Mucosa of stomach (tissue), 1 donor: ENCODE measurements at regions not wholly inside any gene's neighbourhood (a gene's known extent, or its start where the extent isn't known, plus 50 kb on each side); places are given as distances from the start of the nearest gene placed in this dataset.

ENCODE experiments used
- H3K27me3 ChIP-seq: one replicate; pipeline ENCODE4 v1.7.0; 2013; ENCODE audit warnings: mild to moderate bottlenecking, low read length; ENCODE audit not compliant: control insufficient read depth, insufficient read depth
- H3K36me3 ChIP-seq: one replicate; pipeline ENCODE4 v1.7.0; 2013; ENCODE audit warnings: low read length; ENCODE audit not compliant: control insufficient read depth, insufficient read depth
- H3K4me1 ChIP-seq: one replicate; pipeline ENCODE4 v1.7.0; 2013; ENCODE audit warnings: mild to moderate bottlenecking, low read length; ENCODE audit not compliant: control insufficient read depth, insufficient read depth
- H3K4me3 ChIP-seq: one replicate; pipeline ENCODE4 v1.7.0; 2013; ENCODE audit warnings: low read length
- H3K9ac ChIP-seq: one replicate; pipeline ENCODE4 v1.7.0; 2013; ENCODE audit warnings: mild to moderate bottlenecking, low read length, moderate library complexity
- H3K9me3 ChIP-seq: one replicate; pipeline ENCODE4 v1.7.0; 2013; ENCODE audit warnings: mild to moderate bottlenecking, low read length, moderate library complexity; ENCODE audit not compliant: control insufficient read depth
- donor health status: Pancreatic carcinoma.

DNA sequence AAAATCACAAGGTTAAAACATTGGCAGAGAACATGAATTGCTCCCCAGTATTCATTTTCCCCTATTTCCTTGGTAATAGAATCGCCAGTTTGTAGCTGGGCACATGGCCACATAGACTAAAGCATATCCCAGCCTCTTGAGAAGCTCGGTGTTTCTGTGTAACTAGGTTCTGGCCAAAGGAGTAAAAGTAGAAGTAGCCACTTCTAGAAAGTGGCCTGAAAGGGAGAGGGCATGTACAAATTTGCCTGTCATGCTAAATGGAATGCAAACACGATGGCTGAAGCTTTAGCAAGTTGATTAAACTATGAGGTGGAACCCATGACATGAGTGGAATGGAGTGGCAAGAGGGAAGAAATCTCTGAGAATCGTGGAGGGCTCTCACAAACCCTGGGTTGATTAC is 173.7 kb upstream of the EGLN3 start:
- no peaks in the 10 kb centered on the region for H3K36me3 ChIP-seq
- no peak overlapping the region for H3K4me3 ChIP-seq
- H3K27me3 ChIP-seq: no peaks in the 10 kb centered on the region
- H3K4me1 ChIP-seq: no peaks in the 10 kb centered on the region
- no peak overlapping the region for H3K9ac ChIP-seq
- no peaks in the 10 kb centered on the region for H3K9me3 ChIP-seq

DNA sequence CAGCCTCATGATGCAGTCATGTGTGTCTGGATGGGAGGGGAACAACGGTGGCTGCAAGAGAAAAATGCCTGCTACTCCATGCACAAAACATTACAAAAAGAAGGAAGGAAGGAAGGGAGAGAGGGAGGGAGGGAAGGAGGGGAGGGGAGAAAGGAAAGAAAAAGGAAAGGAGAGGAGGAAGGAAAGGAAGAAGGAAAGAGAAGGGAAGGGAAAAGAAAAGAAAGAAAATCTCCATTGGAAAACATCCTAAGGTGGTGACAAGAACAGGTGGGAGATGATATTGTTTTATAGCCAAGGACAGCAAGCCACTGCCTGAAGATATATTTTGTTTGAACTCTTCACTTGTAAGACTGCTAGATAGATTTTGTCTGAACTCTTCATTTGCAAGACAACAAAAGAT is 171.8 kb upstream of the EGLN3 start:
- Histone ChIP-seq H3K4me3 (no peak overlapping the region), H3K9ac (no peak overlapping the region), H3K27me3 (no peaks in the 10 kb centered on the region), H3K36me3 (no peaks in the 10 kb centered on the region), H3K9me3 (no peaks in the 10 kb centered on the region), H3K4me1 (no peaks in the 10 kb centered on the region)

DNA sequence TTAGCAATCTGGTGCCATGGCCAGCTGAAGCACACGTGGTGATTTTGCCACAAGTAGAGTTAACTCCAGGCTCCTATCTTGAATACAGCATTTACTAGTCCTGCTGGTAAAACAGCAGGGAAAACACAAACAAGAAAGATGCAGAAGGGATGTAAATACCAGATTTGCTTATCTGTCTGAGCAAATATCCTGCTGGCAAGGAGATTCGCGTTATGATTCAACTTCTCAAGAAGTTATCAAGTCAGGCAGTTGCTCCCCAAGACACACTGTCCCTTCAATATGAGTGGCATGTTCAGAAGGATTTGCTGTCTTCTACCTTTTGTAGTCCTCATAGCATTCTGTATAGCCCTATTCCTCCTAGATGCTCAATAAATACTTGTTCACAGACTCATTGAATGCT is 171.2 kb upstream of the EGLN3 start:
- Histone ChIP-seq H3K27me3 (no peaks in the 10 kb centered on the region), H3K9me3 (no peaks in the 10 kb centered on the region), H3K36me3 (no peaks in the 10 kb centered on the region), H3K4me1 (no peaks in the 10 kb centered on the region), H3K9ac (no peak overlapping the region), H3K4me3 (no peak overlapping the region)

DNA sequence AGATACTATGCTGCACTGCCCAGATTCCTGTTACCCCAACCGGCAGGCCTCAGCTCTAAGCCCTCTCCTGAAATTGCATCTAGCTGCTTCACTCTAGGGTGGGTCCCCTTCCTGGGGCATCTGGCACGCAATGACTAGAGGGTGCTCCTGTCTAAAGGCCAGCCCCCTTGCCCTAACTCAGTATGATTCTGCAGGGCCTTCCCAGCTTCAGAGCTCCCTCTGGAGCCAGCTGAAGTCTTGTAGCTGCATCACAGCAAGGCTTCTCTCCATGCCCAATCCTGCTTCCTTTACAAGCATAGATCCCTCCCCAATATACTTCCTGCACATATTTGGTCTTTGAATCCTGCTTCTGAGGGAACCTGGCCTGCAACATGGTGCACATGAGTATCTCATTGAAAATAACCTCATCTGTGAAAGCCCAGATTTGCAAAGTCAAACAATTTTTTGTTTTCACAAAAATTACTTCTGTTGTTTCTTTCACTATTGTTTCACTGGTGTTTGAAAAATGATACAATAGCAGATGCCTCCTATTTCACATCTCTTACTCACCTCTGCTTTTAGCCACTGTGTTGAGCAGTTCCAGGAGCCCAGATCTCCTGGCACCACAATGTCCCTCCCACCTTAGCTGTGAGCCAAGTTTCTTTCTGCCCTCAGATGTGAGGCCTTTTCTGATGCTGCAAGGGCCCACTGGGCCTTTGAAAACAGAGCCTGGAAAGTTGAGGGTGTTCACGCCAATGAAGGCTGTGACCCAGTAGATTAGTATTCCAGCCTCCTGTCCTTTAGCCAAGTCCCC is 169.5 kb upstream of the EGLN3 start:
- H3K36me3 ChIP-seq: no peaks in the 10 kb centered on the region
- no peaks in the 10 kb centered on the region for H3K9me3 ChIP-seq
- no peaks in the 10 kb centered on the region for H3K4me1 ChIP-seq
- no peak overlapping the region for H3K9ac ChIP-seq
- H3K27me3 ChIP-seq: no peaks in the 10 kb centered on the region
- H3K4me3 ChIP-seq: no peak overlapping the region

DNA sequence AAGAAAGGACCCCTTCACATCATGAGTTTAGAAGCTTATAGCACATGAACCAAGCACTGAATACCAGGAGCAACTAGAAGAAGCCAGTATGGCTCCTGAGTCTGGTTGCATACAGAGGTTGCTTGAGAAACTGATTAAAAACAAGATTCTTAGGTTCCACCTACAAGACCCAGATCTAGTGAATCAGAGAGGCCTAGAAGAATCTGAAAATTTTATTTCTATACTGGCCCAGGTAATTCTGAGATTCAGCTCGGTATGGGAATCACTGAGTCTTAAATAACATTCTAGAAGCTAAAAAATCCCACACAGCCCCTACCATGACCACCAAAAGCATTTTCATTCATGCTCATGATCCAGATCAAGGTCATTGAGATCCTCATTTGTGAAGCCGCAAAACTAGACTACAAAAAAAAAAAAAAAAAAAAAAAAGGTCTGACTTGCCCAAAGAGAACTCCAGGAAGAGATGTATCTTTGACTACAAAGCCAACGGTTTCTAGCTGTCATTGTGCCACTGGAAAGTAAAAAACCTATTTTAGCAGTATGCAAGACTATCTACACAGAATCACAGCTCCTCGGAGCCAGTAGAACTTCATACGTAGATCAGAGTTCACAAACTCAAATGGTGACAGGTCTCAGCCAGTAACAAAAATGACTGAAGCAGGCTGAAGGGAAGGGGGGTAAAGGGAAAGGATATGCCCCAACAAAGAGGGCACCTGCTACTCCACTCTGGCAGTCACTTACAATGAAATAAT is 168.4 kb upstream of the EGLN3 start:
- H3K27me3 ChIP-seq: no peaks in the 10 kb centered on the region
- no peaks in the 10 kb centered on the region for H3K4me1 ChIP-seq
- H3K9ac ChIP-seq: no peak overlapping the region
- no peaks in the 10 kb centered on the region for H3K36me3 ChIP-seq
- H3K9me3 ChIP-seq: no peaks in the 10 kb centered on the region
- no peak overlapping the region for H3K4me3 ChIP-seq

DNA sequence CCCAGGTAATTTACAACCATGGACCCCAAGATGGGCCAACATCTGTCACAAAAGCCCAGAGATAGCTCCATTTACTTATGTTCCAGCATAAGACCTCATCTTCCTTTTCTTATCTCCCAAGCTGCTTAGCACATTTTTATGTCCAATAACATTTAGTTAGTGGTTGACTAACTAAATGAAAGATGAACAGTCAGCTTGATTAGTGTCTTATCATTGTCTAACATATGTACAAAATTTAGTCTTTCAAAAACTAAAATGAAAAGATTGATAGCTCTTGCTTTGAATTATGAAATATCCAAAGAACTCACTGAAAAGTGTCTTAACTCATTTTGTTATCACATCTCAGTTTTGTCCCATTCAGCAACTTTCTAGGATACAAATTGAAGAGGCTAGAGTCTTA is 163.1 kb upstream of the EGLN3 start:
- H3K4me1 ChIP-seq: peaks cover 19% of the 10 kb centered on the region
- no peaks in the 10 kb centered on the region for H3K36me3 ChIP-seq
- no peaks in the 10 kb centered on the region for H3K9me3 ChIP-seq
- no peak overlapping the region for H3K9ac ChIP-seq
- H3K27me3 ChIP-seq: no peaks in the 10 kb centered on the region
- no peak overlapping the region for H3K4me3 ChIP-seq

DNA sequence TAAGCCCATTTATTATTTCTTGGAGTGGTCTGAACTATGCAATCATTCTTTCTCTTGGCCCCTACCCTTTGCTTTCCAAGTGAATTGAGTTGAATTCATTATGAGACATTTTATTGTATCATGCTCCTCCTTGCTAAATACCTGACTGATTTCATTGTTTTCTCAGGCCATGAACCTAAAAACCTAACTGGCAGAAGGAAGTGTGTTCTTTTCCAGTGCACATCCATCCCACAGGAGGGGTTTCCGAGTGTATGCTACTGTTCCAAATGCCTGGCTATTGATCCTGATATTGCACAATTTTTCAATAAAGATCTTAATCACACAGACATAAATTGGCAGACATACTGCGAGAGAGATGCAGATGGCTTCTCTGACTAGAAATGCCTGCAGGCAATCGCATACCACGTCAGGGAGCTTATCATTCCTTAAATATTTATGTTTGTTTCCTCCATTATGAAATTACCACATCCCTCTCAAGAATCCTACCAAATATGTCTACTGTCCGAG is 162.2 kb upstream of the EGLN3 start:
- Histone ChIP-seq H3K4me1 (peaks cover 19% of the 10 kb centered on the region), H3K27me3 (no peaks in the 10 kb centered on the region), H3K4me3 (no peak overlapping the region), H3K9ac (no peak overlapping the region), H3K9me3 (no peaks in the 10 kb centered on the region), H3K36me3 (no peaks in the 10 kb centered on the region)

DNA sequence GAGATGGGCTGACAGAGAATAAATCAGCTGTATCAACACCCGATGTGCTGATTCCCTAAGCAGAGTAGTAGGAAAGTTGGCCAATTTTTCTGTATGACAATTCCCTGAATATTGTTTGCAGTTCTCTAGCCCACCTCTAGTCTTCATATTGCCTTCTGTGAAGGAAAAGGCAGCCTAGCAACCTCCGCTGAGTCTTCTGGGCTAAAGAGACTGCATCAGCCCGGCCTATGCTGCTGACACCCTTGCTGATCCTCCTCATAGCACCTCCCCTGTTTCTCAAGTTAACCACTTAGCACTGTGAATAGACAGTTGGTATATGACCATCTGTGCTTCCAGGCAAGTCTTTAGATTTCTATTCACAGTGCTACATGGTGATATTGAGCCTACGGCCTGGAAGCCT is 161.1 kb upstream of the EGLN3 start:
- Histone ChIP-seq H3K4me1 (peaks cover 19% of the 10 kb centered on the region), H3K9me3 (no peaks in the 10 kb centered on the region), H3K36me3 (no peaks in the 10 kb centered on the region), H3K27me3 (no peaks in the 10 kb centered on the region), H3K9ac (no peak overlapping the region), H3K4me3 (no peak overlapping the region)

DNA sequence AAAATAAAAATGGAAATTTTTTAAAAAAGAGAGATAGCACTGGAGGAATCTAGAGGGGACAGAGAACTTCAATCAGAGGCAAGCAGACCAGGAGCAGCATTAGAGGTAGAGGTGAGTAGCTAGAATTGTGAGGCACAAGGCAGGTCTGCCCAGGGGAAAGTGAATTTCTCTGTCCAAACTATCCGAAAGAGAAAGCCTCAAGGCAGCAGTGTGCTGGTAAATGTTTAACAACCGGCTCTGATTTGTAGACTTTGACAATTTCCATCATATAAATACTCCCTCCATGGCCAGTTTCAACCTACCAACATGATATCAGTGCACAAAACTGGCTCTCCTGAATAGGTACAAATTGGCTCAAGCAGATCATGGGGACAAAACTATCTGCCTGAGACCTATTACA is 160.6 kb upstream of the EGLN3 start:
- H3K27me3 ChIP-seq: no peaks in the 10 kb centered on the region
- H3K4me1 ChIP-seq: peaks cover 19% of the 10 kb centered on the region
- H3K4me3 ChIP-seq: no peak overlapping the region
- no peaks in the 10 kb centered on the region for H3K36me3 ChIP-seq
- H3K9ac ChIP-seq: no peak overlapping the region
- H3K9me3 ChIP-seq: no peaks in the 10 kb centered on the region

DNA sequence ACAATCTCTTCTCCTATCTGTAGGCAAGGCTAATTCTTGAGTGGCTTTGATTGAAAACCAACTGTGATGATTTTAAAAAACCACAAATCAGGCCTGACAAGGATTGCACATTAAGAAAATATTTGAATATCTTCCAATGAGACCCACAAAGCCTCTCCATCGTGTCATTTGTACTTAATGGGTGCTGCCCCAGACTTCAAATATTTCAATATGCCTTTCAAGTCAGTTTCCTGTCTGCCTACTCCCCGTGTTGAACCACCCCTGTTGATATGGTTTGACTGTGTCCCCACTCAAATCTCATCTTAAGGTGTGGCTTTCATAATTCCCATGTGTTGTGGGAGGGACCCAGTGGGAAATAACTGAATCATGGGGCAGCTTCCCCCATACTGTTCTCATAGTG is 159.7 kb upstream of the EGLN3 start:
- Histone ChIP-seq H3K4me3 (no peak overlapping the region), H3K27me3 (no peaks in the 10 kb centered on the region), H3K9ac (no peak overlapping the region), H3K9me3 (no peaks in the 10 kb centered on the region), H3K4me1 (peaks cover 19% of the 10 kb centered on the region), H3K36me3 (no peaks in the 10 kb centered on the region)

DNA sequence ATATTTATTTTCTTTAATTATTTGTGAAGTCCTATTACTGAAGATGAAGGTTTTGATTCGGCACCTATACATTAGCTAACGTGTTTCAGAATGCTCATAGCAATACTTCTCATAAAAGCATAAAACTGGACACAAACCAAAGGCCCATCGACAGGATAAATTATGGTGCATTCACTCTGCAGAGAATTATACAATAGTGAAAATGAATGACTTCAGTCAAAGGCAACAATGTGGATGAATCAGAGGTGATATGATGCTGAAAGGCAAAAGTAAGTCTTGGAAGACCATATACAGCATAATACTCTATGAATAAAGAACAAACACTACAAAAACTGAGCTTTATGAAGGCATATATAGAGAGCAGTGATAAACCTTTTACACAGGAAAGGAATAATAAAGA is 156.6 kb upstream of the EGLN3 start:
- peaks cover 15% of the 10 kb centered on the region for H3K4me1 ChIP-seq
- no peaks in the 10 kb centered on the region for H3K27me3 ChIP-seq
- H3K9ac ChIP-seq: no peak overlapping the region
- no peaks in the 10 kb centered on the region for H3K9me3 ChIP-seq
- no peak overlapping the region for H3K4me3 ChIP-seq
- no peaks in the 10 kb centered on the region for H3K36me3 ChIP-seq

DNA sequence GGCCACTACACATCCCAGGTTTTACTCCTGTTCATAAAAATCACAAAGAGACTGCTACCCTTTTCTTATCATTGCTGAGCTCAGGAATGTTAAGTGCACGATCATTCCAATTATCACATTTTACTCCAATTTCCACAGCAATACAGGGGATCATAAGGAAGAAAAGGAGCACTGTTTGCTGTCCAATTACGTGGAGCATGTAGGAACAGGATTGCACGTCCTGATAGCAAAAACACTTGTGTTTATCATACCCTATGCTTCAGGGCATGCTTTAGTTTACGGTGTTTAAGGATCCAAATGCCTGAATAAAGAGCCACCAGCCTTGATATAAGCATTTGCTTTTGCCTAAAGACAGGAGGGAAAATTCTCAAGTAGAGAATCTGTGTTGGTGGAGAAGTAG is 155.4 kb upstream of the EGLN3 start:
- H3K36me3 ChIP-seq: no peaks in the 10 kb centered on the region
- no peaks in the 10 kb centered on the region for H3K27me3 ChIP-seq

More for the DNA sequence above, 155.4 kb upstream of the EGLN3 start:
- no peak overlapping the region for H3K4me3 ChIP-seq
- H3K4me1 ChIP-seq: peaks cover 4% of the 10 kb centered on the region
- H3K9me3 ChIP-seq: no peaks in the 10 kb centered on the region
- H3K9ac ChIP-seq: no peak overlapping the region
